ENCODE measurements at regions not wholly inside any gene's neighbourhood (a gene's known extent, or its start where the extent isn't known, plus 50 kb on each side); places are given as distances from the start of the nearest gene placed in this dataset.

GRCh38 chr4:173899813-173900212, 369.8 kb upstream of the HAND2 start:
- no peak for DNase-seq
- ATAC-seq (ENCODE audit: poor library complexity) = no peak
- intact Hi-C loops (cut with DNase I) = no loop called here

- no peak for DNase-seq
- no peak for ATAC-seq (ENCODE audit: poor library complexity)
- intact Hi-C loops (cut with DNase I) = no loop called here
These were observed 361.0 kb upstream of the HAND2 start for GRCh38 chr4:173891072-173891471.

- intact Hi-C loops (cut with DNase I) = no loop called here
- ATAC-seq (ENCODE audit: poor library complexity) = no peak
- DNase-seq = no peak
These were observed 353.8 kb upstream of the HAND2 start for GRCh38 chr4:173883821-173884220.

- intact Hi-C loops (cut with DNase I) = no loop called here
- ATAC-seq (ENCODE audit: poor library complexity) = no peak
These were observed 350.9 kb upstream of the HAND2 start for GRCh38 chr4:173880897-173881296.

GRCh38 chr4:173879509-173879908, 349.5 kb upstream of the HAND2 start:
- ATAC-seq (ENCODE audit: poor library complexity) (no peak), DNase-seq (no peak)
- intact Hi-C loops (cut with DNase I) = no loop called here

More at GRCh38 chr4:173880897-173881296, 350.9 kb upstream of the HAND2 start:
- DNase-seq = no peak

- peak; percentile 85 for ATAC-seq (ENCODE audit: poor library complexity)
- DNase-seq = peak; percentile 44
- intact Hi-C loops (cut with DNase I) = no loop called here
These were observed 348.7 kb upstream of the HAND2 start for GRCh38 chr4:173878701-173879100.

GRCh38 chr4:173871643-173872042, 341.6 kb upstream of the HAND2 start:
- ATAC-seq (ENCODE audit: poor library complexity) = no peak
- DNase-seq = no peak
- intact Hi-C loops (cut with DNase I) = no loop called here

- ATAC-seq (ENCODE audit: poor library complexity) = no peak
- intact Hi-C loops (cut with DNase I) = no loop called here
- DNase-seq = no peak
These were observed 336.4 kb upstream of the HAND2 start for GRCh38 chr4:173866322-173867026.

GRCh38 chr4:173862754-173863153, 332.7 kb upstream of the HAND2 start:
- ATAC-seq (ENCODE audit: poor library complexity) (no peak), DNase-seq (no peak)
- intact Hi-C loops (cut with DNase I) = no loop called here

- intact Hi-C loops (cut with DNase I) = no loop called here
- DNase-seq = no peak
- no peak for ATAC-seq (ENCODE audit: poor library complexity)
These were observed 330.1 kb upstream of the HAND2 start for GRCh38 chr4:173860094-173860493.

GRCh38 chr4:173859091-173859713, 329.2 kb upstream of the HAND2 start:
- no peak for DNase-seq
- intact Hi-C loops (cut with DNase I) = no loop called here
- ATAC-seq (ENCODE audit: poor library complexity) = peak; percentile 36

- intact Hi-C loops (cut with DNase I) = no loop called here
- ATAC-seq (ENCODE audit: poor library complexity) (no peak), DNase-seq (no peak)
These were observed 328.4 kb upstream of the HAND2 start for GRCh38 chr4:173858471-173858870.

- intact Hi-C loops (cut with DNase I) = no loop called here
- ATAC-seq (ENCODE audit: poor library complexity) (no peak), DNase-seq (no peak)
These were observed 327.8 kb upstream of the HAND2 start for GRCh38 chr4:173857828-173858227.

GRCh38 chr4:173855015-173855414, 325.0 kb upstream of the HAND2 start:
- ATAC-seq (ENCODE audit: poor library complexity) = no peak
- no peak for DNase-seq
- intact Hi-C loops (cut with DNase I) = no loop called here

GRCh38 chr4:173852775-173853174, 322.7 kb upstream of the HAND2 start:
- intact Hi-C loops (cut with DNase I) = no loop called here
- no peak for ATAC-seq (ENCODE audit: poor library complexity)
- DNase-seq = no peak

GRCh38 chr4:173845580-173845979, 315.6 kb upstream of the HAND2 start:
- no peak for ATAC-seq (ENCODE audit: poor library complexity)
- intact Hi-C loops (cut with DNase I) = no loop called here

GRCh38 chr4:173839865-173840264, 309.8 kb upstream of the HAND2 start:
- ATAC-seq (ENCODE audit: poor library complexity) (no peak), DNase-seq (no peak)
- intact Hi-C loops (cut with DNase I) = no loop called here

More at GRCh38 chr4:173845580-173845979, 315.6 kb upstream of the HAND2 start:
- no peak for DNase-seq

GRCh38 chr4:173837517-173837916, 307.5 kb upstream of the HAND2 start:
- intact Hi-C loops (cut with DNase I) = no loop called here
- ATAC-seq (ENCODE audit: poor library complexity) (no peak), DNase-seq (no peak)

GRCh38 chr4:173835903-173836302, 305.9 kb upstream of the HAND2 start:
- DNase-seq (peak; percentile 47), ATAC-seq (ENCODE audit: poor library complexity) (peak; percentile 74)
- intact Hi-C loops (cut with DNase I) = no loop called here

- no peak for DNase-seq
- ATAC-seq (ENCODE audit: poor library complexity) = no peak
- intact Hi-C loops (cut with DNase I) = no loop called here
These were observed 304.1 kb upstream of the HAND2 start for GRCh38 chr4:173834151-173834550.

- intact Hi-C loops (cut with DNase I) = no loop called here
- ATAC-seq (ENCODE audit: poor library complexity) (no peak), DNase-seq (no peak)
These were observed 299.5 kb upstream of the HAND2 start for GRCh38 chr4:173829565-173829964.
